ENCODE measurements at regions not wholly inside any gene's neighbourhood (a gene's known extent, or its start where the extent isn't known, plus 50 kb on each side); places are given as distances from the start of the nearest gene placed in this dataset.

DNA sequence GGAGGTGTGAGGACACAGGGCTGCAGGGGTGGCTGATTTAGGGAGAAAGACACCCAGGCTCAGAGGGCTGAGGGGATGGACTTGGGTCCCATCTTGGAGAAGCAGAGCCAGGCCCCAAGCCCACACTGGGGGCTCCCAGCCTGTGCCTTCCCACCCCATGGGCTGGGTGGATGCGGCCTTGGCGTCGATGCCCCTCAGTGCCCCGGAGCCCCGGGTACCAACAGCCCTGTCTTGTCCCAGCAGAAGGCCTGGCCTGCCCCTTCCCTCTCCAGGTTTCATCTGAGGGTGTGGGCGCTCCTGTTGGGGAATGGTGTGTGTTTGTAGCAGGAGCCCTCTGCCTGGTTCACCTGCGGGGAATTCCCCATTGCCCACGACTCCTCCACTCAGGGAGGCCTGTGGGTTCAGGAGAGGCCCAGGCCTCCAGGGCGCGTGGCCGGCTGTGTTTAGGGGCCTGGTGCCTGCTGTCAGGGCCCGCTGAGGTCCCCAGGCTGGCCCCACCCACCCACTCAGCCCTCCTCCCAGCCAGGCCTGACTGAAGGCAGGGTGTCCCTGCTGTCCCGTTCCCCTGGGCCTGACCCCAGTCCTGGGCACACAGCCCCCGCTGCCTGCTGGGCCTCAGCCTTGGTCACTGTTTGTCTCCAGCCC, 51.1 kb upstream of the BEGAIN start:
- DNase-seq (ENCODE audit: low spot score): no peak
- ATAC-seq: no peak

DNA sequence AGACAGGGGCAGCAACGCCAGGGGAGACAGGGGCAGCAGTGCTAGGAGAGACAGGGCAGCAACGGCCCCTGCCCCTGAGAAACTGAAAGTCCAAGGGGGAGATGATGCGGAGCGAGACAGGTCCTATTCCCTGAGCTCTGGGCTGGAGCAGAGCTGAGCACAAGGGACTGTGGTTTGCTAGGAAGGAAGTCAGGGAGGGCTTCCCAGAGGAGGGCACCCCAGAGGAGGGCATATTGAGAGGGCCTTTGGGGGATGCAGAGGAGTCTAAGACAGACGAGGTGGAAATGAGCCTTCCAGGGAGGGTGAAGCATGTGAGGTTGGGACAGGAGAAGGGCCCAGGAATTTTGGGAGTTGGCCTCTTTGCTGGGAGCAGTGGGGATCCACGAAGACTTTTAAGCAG, 52.1 kb upstream of the BEGAIN start:
- ATAC-seq: no peak
- DNase-seq (ENCODE audit: low spot score): no peak

DNA sequence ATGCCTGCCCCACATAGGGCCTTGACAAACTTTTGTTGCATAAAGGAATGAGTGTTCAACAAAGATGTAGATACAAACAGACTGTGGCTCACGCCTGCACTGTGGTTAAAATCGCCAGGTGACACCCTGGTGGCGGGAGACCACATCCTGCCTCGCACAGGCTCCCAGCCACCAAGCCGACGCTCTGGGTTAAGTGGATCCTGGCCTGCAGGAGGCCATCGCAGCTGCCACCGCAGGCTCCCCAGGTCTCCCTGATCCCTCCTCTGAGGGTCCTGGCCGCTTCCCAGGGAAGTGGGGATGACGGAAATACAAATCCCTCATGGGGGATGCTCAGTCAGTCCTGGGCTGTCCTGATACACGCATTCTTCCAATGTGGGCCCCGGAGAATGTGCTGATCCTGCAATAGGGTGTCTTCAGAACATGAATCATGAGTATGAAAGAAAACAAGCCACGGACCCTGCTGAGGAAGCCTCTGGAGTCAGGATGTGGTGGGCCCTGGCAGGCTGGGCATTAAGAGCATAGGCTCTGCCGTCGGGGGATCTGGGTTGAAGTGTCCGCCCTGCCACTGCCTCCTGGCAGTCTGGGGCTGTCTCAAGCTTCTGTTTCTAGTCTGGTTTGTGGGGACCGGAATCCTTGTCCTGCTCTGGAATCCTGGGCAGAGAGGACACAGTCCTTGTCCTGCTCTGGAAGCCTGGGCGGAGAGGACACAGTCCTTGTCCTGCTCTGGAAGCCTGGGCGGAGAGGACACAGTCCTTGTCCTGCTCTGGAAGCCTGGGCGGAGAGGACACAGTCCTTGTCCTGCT, 53.5 kb upstream of the BEGAIN start:
- DNase-seq (ENCODE audit: low spot score) (no peak), ATAC-seq (peak; percentile 21)

DNA sequence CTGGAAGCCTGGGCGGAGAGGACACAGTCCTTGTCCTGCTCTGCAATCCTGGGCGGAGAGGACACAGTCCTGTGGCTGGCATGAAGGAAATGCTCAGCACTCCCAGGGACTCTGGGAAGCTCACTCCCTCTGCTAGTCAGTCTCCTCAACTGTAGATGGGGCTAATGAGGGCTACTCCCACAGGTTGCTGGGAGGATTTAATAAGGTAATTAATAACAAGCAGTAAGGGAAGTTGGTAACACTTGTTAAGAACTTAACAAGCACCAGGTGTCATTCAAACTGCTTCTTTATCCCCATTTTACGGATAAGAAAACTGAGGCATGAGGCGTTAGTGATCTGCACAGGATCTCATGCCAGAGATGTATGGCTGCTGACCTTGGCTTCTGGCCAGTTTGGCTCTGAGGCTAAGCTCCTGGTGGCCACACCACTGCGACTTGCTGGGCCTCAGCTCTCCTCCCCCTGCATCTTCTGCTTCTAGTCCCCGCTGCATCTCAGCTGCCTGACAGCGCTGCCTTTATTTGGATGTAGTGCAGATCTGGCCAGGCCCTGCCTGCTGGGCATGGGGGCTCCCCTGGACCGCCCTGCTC, 54.1 kb upstream of the BEGAIN start:
- peak; percentile 69 for ATAC-seq
- DNase-seq (ENCODE audit: low spot score): peak; percentile 79

DNA sequence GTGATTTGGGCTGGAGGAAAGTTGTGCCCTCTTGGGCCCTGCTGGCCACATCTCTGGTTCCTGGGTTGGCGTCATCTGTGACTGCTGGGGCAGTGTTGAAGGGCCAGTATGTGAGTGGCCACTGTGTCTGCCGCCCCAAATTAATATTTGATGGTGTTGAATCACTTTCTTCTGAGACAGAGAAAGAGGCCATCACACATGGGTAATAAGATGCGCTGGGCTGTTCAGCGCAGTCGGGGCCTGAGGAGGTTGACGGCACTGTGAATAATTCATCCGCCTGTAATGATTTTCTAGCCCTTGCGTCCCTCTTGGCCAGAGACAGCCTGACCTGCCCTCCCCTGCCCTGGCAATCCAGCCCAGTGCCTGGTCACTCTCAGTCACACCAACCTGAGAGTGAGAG, 56.2 kb upstream of the BEGAIN start:
- ATAC-seq: peak; percentile 50
- DNase-seq (ENCODE audit: low spot score): no peak

DNA sequence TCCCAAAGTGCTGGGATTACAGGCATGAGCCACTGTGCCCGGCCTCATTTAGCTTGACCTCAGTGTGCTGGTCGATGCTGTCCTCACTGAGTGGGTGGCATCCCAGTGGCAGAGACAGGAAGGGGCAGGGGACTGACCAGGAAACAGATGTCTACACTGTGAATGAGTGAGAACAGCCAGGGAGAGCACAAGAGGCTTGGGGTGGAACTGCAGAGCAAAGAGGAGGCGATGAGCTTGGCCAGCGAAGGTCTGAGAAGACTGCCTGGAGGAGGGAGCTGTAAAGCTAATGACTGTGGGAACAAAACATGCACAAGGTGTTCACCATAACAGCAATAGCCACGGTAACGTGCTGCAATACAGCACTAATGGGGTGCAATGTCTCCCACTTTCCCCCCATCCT, 57.2 kb upstream of the BEGAIN start:
- ATAC-seq: no peak
- DNase-seq (ENCODE audit: low spot score): no peak

DNA sequence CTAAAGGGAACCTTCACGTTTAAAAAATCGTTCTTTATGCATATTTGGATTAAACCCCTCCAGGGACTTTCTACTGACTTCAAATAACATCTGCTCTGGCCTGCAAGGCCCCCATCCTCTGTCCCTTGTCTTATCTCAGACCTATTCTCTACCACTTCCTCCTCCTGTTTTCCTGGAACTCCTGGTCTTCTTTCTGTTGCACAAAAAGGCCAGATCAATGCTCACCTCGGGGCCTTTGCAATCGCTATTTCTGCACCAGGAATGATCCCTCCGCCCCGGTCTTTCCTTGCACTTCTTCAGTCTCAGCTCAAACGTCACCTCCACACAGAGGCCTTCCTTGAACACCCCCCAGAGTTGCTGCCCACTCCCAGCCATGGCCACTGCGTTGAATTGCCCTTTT, 57.6 kb upstream of the BEGAIN start:
- no peak for ATAC-seq
- no peak for DNase-seq (ENCODE audit: low spot score)

DNA sequence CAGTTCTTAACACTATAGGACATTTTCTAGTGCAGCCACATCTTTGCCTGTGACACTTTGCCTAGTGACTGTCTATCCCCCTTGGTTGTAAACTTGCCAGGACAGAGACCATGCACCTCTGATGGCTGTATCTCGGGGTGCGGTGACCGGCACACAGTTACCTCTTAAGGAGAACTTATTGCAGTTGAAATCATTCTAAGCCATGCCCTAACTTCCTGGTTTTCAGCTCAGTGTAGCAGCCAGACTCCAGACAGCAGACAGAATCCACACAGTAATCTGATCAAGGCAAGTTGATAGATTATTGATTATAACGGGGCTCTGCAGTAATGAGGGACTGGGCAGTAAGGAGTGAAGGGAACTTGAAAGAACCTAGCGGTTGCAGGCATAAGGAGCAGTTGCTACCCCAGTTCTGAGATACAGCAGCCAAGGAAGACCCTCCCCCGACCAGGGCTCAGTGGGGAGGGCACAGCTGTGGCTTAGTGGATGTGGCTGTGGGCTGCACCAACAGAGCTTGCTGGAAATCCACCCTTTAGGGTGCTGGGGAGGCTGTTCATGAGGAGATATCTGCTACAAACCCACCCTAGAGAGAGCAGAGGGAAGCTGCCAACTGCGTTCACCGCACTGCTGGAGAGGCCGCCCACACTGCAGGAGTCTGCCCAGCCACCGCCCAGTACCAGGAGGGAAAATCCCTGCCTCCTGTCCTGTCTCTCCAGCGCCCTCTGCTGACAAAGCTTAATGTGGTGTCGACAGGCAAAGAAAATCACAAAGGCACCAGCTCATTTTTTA, 58.2 kb upstream of the BEGAIN start:
- ATAC-seq (peak; percentile 84), DNase-seq (ENCODE audit: low spot score) (peak; percentile 89)

DNA sequence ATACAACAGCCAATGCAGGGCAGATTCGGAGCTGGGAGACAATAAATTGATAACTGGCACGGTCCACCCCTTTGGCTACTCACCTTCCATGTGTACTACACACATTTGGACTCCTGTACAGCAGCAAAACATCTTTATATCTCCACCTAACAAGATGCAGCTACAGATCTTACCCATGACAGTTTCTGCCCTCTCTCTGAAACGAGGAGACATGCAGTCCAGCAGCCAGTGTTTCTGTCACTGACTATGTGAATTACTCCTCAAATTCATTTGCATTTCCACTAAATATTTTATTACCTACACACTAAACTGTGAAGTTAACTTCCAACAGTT, 58.7 kb upstream of the BEGAIN start:
- no peak for DNase-seq (ENCODE audit: low spot score)
- no peak for ATAC-seq

DNA sequence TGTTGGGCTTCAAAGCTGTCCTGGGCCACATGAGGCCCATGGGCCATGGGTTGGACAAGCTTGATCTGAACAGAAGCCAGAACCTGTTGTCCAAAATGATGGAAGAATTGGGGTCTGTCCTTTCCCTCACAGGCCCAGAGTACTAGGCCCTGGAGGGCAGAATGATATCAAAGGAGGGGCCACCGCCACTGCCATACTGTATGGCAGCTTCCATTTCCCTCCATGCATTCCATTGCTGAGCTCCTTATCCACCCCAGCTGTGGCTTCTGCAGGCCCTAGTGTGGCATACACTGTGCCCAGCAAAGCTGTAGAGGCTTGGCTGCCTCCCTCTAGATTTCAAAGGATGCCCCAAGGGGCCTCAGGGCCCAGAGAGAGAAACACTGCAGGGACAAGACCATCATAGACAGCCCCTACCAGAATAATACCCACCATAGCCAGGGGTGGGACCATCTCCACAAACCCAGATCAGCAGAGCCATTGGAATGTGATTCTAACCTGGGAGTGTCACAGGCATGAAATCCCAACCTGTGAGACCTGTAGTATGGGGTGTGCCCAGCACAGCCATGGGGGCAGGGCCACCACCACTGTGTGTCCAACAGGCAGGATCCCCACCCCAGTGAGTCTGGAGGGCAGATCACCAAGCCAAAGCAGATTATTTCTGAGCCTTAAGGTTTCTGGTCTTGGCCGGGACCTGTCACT, 61.4 kb upstream of the BEGAIN start:
- peak; percentile 37 for ATAC-seq
- DNase-seq (ENCODE audit: low spot score): no peak

DNA sequence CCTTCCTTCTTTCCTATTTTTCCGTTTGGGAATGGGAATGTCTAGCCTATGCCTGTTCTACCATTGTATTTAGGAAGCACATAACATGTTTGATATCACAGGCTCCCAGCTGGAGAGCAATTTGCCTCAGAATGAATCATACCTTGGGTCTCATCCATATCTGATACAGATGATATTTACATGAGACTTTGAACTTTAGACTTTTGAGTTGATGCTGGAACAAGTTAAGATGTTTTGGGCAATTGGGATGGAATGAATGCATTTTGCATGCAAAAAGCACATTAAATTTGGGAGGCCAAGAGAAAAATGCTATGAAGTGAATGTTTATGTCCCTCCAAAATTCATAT, 61.9 kb upstream of the BEGAIN start:
- ATAC-seq (peak; percentile 59), DNase-seq (ENCODE audit: low spot score) (no peak)

DNA sequence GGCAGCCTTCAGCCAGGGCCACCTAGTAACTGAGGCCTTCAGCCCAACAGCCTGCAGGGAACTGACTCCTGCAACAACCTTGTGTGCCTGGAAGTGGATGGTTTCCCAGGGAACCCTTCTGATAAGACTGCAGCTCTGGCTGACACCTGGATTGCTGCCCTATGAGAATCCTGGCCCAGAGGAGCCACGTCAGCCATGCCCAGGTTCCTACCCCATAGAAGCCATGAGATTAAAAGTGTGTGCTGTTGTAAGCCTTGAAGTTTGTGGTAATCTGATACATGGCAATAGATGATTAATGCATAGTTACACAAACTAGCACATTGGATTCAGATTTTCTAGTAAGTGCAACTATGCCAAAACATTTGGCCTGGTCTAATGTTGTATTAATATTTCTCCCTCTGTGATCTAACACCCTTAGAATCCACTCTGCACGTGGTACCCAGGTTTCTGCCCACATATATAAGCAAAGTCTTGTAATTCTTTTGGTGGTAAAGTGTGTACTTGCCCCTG, 64.8 kb upstream of the BEGAIN start:
- no peak for ATAC-seq
- no peak for DNase-seq (ENCODE audit: low spot score)

DNA sequence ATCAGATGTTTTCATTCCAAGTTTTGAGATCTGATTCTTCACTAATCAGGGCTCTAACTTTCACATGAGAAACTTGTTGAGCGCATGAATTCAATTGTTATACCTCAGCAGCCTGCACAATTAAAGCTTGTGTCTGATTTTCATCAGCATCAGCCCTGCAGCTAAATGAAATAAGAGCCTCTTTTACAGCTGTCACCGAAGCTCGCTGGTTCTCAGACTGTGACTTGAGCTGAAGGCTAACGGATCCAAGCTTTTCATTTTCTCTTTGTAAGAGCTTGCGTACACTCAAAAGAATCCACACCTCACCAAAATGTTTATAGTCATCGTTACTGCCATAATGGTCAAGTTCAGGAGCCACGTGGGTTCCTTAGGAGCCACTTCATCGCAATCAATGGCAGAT, 65.5 kb upstream of the BEGAIN start:
- ATAC-seq (no peak), DNase-seq (ENCODE audit: low spot score) (no peak)

DNA sequence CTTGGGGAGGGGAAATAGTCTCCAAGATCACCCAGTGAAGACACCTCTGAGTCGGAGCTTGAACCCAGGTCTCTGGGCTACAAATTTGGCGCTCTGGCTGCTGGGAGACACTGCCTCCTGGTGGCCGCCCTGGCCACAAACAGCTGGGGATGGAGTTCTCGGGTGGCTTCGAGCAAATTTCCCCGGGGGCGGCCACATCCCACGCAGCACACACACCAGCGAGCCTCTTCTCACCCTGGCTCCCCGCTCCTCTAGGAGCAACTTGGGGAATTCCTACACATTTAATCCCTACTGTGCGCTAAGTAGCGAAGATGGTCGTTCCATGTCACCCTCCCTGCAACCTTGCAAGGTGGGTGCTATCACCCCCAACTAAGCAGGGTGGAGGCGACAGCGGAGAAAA, 66.2 kb upstream of the BEGAIN start:
- ATAC-seq: no peak

DNA sequence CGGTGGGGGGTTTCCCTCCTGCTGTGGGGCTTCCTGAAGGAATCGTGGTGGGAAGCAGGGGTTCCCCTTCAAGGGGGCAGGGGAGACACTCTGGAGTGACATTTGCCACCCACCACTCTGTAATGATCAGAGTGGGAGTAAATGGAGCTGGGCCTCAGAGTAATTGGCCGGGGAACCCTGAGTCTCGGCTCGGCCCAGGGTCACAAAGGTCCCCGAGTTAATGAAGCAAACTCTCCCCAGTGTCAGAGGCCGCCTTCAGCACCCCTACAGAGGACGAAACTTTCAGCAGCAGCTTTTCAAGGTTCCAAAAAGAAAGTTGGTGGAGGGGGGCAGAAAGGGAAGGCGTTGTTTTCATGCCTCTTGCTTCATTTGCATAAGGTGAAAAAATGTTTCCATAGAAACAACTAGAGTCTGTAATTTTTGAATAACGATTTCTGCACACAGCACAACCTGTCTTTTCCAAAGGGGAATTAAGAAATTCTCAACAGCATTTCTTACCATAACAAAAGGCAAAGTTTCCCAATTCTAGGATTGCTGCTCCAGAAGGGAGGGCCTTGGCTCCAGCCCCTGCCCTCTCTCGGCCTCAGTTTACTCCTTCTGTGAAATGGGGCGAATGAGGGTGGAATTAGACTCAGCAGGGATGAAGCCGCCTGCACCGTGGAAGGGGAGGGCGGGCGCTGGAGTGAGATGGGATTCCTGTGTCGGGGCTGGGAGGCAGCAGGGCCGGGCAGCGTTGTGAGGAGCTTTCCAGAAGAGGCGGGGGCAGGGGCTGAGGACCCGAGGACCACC, 67.0 kb upstream of the BEGAIN start:
- ATAC-seq: peak; percentile 50

More for the DNA sequence above, 66.2 kb upstream of the BEGAIN start:
- DNase-seq (ENCODE audit: low spot score): no peak

DNA sequence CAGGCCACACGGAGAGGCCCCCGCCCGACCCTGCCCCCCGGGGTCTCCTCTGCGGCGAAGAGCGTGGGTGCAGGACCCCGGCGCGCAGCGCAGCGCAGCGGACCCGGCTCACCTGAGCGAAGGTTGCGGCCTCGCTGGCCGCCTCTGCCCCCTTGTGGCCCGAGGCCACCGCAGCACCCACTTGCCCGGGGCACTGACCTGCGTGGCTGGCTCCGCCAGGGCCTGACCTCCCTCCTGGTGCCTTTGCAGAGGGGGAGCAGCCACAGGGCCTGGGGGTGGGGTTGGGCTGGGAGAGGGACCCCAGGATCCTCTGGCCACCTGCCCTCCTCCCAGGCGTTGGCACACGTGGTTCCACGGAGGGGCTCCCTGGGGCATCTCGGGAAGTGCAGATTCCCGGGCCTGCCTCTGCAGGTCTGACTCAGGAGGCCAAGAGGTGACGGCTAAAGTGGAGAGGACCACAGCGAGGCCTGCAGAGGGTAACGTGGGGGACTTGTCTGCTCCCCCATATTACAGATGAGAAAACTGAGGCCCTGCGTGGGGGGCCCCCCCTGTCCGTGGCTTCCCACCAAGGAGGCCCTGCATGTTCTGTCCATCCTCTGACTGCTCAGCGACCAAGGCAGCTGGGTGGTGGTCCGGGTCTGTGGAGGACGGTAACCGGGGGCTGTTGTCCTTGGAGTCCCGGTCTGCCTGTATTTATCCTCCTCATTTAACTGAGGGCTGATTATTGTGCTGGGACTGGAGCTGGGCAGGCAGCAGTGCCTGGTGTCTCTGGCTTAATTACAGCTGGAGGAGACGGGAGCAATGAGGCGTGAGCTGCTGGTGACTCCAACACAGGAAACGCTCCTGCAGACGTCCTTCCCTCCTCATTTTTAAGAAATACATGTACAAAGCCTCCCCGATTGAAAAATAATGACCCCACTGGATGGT, 67.9 kb upstream of the BEGAIN start:
- DNase-seq (ENCODE audit: low spot score): peak; percentile 69

More for the DNA sequence above, 67.0 kb upstream of the BEGAIN start:
- DNase-seq (ENCODE audit: low spot score): no peak

DNA sequence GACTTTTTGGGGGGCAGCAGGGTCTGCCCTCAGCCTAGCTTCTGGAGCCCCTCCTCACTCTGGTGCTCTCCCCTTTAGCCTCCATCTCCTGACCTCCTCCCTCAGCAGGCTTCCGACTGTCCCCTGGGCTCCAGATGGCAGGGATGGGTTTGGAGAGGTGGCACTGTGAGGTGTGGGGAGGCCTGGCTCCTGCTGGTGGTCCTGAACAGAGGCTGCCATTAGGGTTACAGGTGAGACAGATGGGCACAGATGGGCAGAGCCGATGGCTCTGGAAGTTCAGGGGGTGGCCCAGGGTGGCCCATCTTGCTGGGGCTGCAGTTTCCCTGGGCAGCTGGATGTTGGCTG, 68.5 kb upstream of the BEGAIN start:
- DNase-seq (ENCODE audit: low spot score): no peak
- no peak for ATAC-seq

More for the DNA sequence above, 67.9 kb upstream of the BEGAIN start:
- peak; percentile 92 for ATAC-seq

DNA sequence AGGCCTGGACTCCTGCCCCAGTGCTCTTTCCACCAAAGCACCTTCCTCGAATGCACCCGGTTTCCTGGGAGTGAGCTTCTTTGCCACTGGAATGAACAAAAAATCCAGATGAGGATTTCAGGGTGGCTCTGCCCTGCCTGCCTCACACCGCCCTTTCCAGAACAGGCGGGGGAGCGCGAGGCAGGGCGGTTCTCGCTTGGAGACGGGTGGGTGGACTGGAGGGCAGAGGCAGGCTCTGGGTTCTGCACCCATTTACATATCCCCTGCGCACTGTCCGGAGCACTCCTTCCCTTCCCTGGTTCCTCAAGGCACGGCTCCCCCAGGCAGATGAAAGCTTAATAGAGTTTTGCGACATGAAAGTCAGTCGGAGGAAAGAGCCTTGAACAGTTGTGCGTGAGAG, 69.7 kb upstream of the DLK1 start:
- no peak for DNase-seq (ENCODE audit: low spot score)
- ATAC-seq: no peak

DNA sequence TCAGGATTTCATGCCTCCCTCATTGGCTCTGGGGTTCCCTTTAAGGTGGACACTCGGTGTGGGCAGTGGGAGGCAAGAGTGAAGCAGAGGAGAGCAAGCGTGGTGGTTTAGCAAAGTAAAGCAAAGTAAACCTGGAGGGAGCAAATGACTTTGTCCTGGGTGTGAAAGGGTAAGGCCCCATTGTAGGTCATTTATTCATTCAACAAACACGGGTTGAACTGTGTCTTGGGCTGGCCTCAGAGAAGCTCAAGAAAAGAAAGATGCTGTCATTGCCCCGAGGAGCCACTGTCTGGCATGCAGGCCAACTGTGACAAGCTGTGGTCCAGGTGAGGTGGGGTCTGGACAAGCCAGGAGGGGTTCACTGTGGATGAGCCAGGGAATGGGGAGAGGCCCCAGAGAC, 68.9 kb upstream of the DLK1 start:
- ATAC-seq (no peak), DNase-seq (ENCODE audit: low spot score) (no peak)
